NCI-H2107 treated with DMSO at 0.1 percent for 48 hours (cell line): ENCODE measurements at regions not wholly inside any gene's neighbourhood (a gene's known extent, or its start where the extent isn't known, plus 50 kb on each side); places are given as distances from the start of the nearest gene placed in this dataset.

Source experiments
- DNase-seq: peaks from one replicate; lab custom pipeline; 2025; ENCODE audit not compliant: unreplicated experiment; lab: John Stamatoyannopoulos, UW

- DNase-seq: no peak
Observed at GRCh38 chr7:127446842-127447241, 54.3 kb upstream of the ZNF800 start.
